Activated T-helper 1 cell treated with anti-CD3 and anti-CD28 coated beads, Interleukin-12 subunit alpha, Interleukin-12 subunit beta, Interleukin-2, Interleukin-4 antibody, amounts not matched to agents 30 ng/mL and 10 ng/mL and 1 ng/mL, durations not matched to agents 14 hours and 24 hours and 36 hours (primary cell): ENCODE measurements at regions not wholly inside any gene's neighbourhood (a gene's known extent, or its start where the extent isn't known, plus 50 kb on each side); places are given as distances from the start of the nearest gene placed in this dataset.
"Not testable (repeated sequence)": the region's sequence is repeated elsewhere in the genome, so short reads cannot be mapped to it uniquely, and the experiment has no call there.

Experiments
- DNase-seq: peaks from one replicate; pipeline ENCODE4 v3.0.0; 2021; ENCODE audit warnings: low spot score
- H3K27ac Mint-ChIP-seq: one replicate; pipeline ENCODE4 v1.8.0; 2021; ENCODE audit warnings: mild to moderate bottlenecking, mixed read lengths
- H3K27me3 Mint-ChIP-seq: one replicate; pipeline ENCODE4 v1.8.0; 2022; ENCODE audit warnings: mild to moderate bottlenecking, moderate library complexity, mixed read lengths; ENCODE audit not compliant: insufficient read depth
- H3K36me3 Mint-ChIP-seq: one replicate; pipeline ENCODE4 v1.8.0; 2021; ENCODE audit warnings: low read depth, mixed read lengths
- H3K4me1 Mint-ChIP-seq: one replicate; pipeline ENCODE4 v1.8.0; 2021; ENCODE audit warnings: low read depth, mixed read lengths
- H3K4me3 Mint-ChIP-seq: one replicate; pipeline ENCODE4 v1.8.0; 2021; ENCODE audit warnings: mild to moderate bottlenecking, moderate library complexity, mixed read lengths
- H3K9me3 Mint-ChIP-seq: one replicate; pipeline ENCODE4 v1.8.0; 2021; ENCODE audit warnings: mixed read lengths
- intact Hi-C: fragments of 100-400 bp; cut with micrococcal nuclease; formaldehyde crosslinking; loops from one replicate; pipeline ENCODE4 v1.15.1; 2024

GRCh38 chr17:54153423-54153822, 330.7 kb downstream of the KIF2B start:
- Mint-ChIP-seq H3K4me1 (no peaks in the 10 kb centered on the region), H3K9me3 (peaks cover 14% of the 10 kb centered on the region), H3K36me3 (no peaks in the 10 kb centered on the region), H3K27ac (no peak overlapping the region), H3K4me3 (no peak overlapping the region), H3K27me3 (no peaks in the 10 kb centered on the region)
- intact Hi-C loops = no loop called here
- DNase-seq = no peak

GRCh38 chr17:54157542-54157941, 334.8 kb downstream of the KIF2B start:
- intact Hi-C loops = no loop called here
- Mint-ChIP-seq H3K9me3 (peaks cover 22% of the 10 kb centered on the region), H3K4me3 (no peak overlapping the region), H3K36me3 (no peaks in the 10 kb centered on the region), H3K4me1 (no peaks in the 10 kb centered on the region), H3K27me3 (no peaks in the 10 kb centered on the region), H3K27ac (no peak overlapping the region)
- no peak for DNase-seq

DNA sequence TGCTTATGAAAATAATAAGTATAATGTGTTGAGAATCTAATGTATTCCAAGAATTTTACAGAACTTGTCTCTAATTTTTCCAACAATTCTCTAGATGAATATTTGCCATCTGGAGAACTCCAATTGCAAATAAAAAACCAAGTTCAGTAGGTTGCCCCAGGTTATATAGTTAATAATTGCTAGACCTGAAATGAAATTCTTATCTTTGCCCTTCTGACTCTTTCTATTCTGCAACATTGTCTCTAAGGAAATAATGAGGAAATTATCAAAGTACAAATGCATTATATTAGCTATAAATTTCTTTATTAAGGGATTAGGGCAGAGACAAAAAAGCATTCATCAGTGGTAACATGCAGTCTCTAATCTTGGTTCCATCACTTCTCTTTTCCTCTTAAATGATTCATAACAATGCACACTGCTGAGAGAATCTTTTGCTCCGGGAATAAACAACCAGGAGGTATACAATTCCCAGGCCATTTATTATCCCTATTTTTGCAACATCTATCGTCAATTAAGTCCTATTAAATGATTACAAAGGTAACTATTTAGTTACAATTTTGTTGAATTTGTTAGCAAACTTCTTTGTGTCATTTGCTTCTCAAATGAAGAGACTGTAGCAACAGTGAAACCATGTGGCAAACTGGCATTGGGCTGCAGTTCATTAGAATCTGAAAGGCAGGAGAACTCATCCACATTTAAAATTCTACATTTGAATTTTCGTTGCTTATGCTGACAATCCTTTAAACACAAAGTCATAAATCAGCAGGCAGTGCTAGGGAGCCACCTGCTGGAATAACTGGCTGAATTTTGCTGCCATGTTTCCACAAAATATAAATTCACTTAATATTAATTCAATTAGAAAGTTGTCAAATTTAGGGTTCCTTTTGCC, 349.6 kb downstream of the KIF2B start:
- Mint-ChIP-seq H3K9me3 (no peaks in the 10 kb centered on the region), H3K27me3 (no peaks in the 10 kb centered on the region), H3K36me3 (no peaks in the 10 kb centered on the region), H3K4me3 (no peak overlapping the region), H3K27ac (no peak overlapping the region), H3K4me1 (no peaks in the 10 kb centered on the region)
- intact Hi-C loops = no loop called here
- DNase-seq = no peak

GRCh38 chr17:54172985-54173316, 350.2 kb downstream of the KIF2B start:
- DNase-seq = no peak
- H3K27ac Mint-ChIP-seq = no peak overlapping the region
- H3K27me3 Mint-ChIP-seq = no peaks in the 10 kb centered on the region
- H3K9me3 Mint-ChIP-seq = no peaks in the 10 kb centered on the region
- H3K36me3 Mint-ChIP-seq = no peaks in the 10 kb centered on the region
- no peaks in the 10 kb centered on the region for H3K4me1 Mint-ChIP-seq
- intact Hi-C loops = no loop called here
- H3K4me3 Mint-ChIP-seq = no peak overlapping the region

DNA sequence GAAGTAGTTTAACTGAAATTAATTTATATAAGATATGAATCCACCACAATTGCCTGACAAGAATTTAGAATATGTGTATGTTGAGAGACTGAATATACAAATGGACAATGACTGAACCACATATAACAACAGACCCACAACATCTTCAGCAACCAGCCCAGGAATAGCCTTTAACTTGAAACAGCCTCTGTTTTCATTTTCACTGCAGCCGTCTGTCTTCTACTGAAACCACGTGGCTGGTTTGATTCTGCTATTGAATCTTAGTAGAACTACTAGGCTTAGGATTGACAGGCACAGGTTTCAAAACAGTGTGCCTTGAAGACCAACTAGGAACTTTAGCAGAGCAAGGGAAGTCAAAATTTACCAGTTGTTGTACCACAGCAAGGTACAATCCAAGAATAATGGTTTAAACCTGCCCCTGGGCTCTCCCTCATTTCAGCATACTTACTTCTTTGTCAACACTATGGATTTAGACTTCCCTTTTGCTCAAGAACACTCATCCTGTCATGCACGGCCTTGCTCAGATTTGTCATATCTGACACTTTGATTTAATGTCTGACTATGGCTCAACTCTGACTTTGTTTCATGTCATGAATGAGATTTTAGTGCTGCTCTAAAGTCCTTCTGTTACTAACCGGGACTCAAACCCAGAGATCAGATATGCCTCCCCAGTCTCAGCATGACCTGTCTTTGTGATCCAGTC, 355.0 kb downstream of the KIF2B start:
- Mint-ChIP-seq H3K4me1 (no peaks in the 10 kb centered on the region), H3K27me3 (no peaks in the 10 kb centered on the region), H3K36me3 (no peaks in the 10 kb centered on the region), H3K4me3 (no peak overlapping the region), H3K27ac (no peak overlapping the region), H3K9me3 (peaks cover 4% of the 10 kb centered on the region)
- intact Hi-C loops = no loop called here
- no peak for DNase-seq

DNA sequence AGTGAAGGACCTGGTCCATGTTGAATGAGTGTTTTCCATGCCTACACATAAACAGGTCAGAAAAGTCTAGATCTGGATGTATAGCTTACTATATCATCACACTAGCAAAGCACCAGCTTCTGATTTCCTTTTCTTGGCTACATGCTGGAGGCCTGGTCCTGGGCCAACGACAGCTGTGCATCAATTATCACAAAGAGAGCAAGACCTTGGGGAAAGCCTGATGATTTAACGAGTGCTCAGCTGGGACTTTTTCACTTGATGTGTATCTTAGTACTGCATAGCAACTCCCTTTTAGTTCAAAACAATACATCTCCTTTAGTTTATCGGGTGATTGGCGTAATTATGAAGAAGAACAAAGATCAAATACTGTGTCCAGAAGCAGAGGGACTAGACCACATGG, 358.2 kb downstream of the KIF2B start:
- peaks cover 4% of the 10 kb centered on the region for H3K9me3 Mint-ChIP-seq
- H3K27me3 Mint-ChIP-seq = no peaks in the 10 kb centered on the region
- no peaks in the 10 kb centered on the region for H3K36me3 Mint-ChIP-seq
- H3K27ac Mint-ChIP-seq = no peak overlapping the region
- H3K4me1 Mint-ChIP-seq = no peaks in the 10 kb centered on the region
- no peak for DNase-seq
- H3K4me3 Mint-ChIP-seq = no peak overlapping the region
- intact Hi-C loops = no loop called here

DNA sequence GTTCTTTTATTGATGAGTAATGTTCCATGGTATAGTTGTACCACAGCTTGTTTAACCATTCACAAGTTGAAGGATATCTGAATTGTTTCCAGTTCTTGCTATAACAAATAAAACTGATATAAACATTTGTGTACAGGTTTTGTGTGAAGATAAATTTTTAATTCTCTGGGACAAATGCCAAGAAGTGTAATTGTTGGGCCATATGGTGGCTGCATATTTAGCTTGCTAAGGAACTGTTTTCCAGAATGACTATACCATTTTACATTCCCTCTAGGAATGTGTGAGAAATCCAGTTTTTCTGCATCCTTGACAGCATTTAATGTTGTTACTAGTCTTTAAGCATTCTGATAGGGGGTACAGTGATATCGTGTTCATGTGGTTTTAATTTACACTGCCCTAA, 368.5 kb downstream of the KIF2B start:
- no peaks in the 10 kb centered on the region for H3K27me3 Mint-ChIP-seq
- no peak for DNase-seq
- no peak overlapping the region for H3K4me3 Mint-ChIP-seq
- no peaks in the 10 kb centered on the region for H3K4me1 Mint-ChIP-seq
- intact Hi-C loops = no loop called here
- peaks cover 17% of the 10 kb centered on the region for H3K9me3 Mint-ChIP-seq
- H3K27ac Mint-ChIP-seq = no peak overlapping the region
- no peaks in the 10 kb centered on the region for H3K36me3 Mint-ChIP-seq

GRCh38 chr17:54194268-54194667, 371.5 kb downstream of the KIF2B start:
- intact Hi-C loops = no loop called here
- no peak overlapping the region for H3K4me3 Mint-ChIP-seq
- H3K36me3 Mint-ChIP-seq = no peaks in the 10 kb centered on the region

GRCh38 chr17:54196751-54197150, 374.0 kb downstream of the KIF2B start:
- Mint-ChIP-seq H3K27ac (no peak overlapping the region), H3K36me3 (no peaks in the 10 kb centered on the region), H3K9me3 (peaks cover 9% of the 10 kb centered on the region), H3K27me3 (no peaks in the 10 kb centered on the region), H3K4me3 (no peak overlapping the region), H3K4me1 (no peaks in the 10 kb centered on the region)
- intact Hi-C loops = no loop called here
- DNase-seq = no peak

More at GRCh38 chr17:54194268-54194667, 371.5 kb downstream of the KIF2B start:
- Mint-ChIP-seq H3K9me3 (peaks cover 13% of the 10 kb centered on the region), H3K27ac (no peak overlapping the region), H3K4me1 (no peaks in the 10 kb centered on the region), H3K27me3 (no peaks in the 10 kb centered on the region)
- DNase-seq = no peak

DNA sequence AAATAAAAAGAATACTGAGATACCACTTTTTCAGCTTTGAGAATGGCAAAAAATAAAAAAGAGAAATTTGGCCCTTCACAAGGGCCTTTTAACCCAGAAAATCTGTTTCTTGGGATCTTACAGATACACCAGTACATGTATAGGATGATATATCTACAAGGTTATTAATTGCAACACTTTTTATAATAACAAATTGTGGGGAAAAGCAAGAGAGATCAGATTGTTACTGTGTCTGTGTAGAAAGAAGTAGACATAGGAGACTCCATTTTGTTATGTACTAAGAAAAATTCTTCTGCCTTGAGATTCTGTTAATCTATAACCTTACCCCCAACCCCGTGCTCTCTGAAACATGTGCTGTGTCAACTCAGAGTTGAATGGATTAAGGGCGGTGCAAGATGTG, 378.7 kb downstream of the KIF2B start:
- H3K36me3 Mint-ChIP-seq, intact Hi-C loops, DNase-seq, H3K4me1 Mint-ChIP-seq, H3K27ac Mint-ChIP-seq, H3K27me3 Mint-ChIP-seq, H3K9me3 Mint-ChIP-seq, H3K4me3 Mint-ChIP-seq: not testable (repeated sequence)

DNA sequence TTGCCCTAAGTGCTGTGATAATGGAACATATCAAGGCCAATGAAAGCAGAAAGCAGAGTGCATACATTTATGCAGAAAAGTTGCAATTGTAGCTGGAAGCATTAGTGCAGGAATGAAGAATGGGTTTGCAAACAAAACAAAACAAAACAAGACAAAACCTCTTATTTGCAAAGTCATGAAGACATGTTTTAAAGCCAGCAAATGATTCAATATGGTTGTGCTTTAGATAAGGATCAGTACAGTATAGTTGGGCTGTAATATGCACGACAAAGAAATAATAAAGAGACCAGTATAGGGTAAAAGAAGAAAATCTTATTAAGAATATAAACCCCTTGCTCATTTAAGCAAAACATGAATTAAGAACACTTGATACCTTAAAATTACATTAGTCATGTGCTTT, 398.1 kb downstream of the KIF2B start:
- Mint-ChIP-seq H3K27me3 (no peaks in the 10 kb centered on the region), H3K4me3 (no peak overlapping the region), H3K4me1 (no peaks in the 10 kb centered on the region), H3K9me3 (peaks cover 7% of the 10 kb centered on the region), H3K27ac (no peak overlapping the region), H3K36me3 (no peaks in the 10 kb centered on the region)
- intact Hi-C loops = no loop called here
- DNase-seq = no peak

GRCh38 chr17:54221499-54221898, 398.8 kb downstream of the KIF2B start:
- intact Hi-C loops = no loop called here
- no peaks in the 10 kb centered on the region for H3K36me3 Mint-ChIP-seq
- H3K27me3 Mint-ChIP-seq = no peaks in the 10 kb centered on the region
- no peak overlapping the region for H3K27ac Mint-ChIP-seq
- DNase-seq = no peak
- H3K9me3 Mint-ChIP-seq = peaks cover 7% of the 10 kb centered on the region
- H3K4me3 Mint-ChIP-seq = no peak overlapping the region
- no peaks in the 10 kb centered on the region for H3K4me1 Mint-ChIP-seq

- H3K27ac Mint-ChIP-seq = no peak overlapping the region
- no peak for DNase-seq
- H3K4me1 Mint-ChIP-seq = no peaks in the 10 kb centered on the region
- peaks cover 8% of the 10 kb centered on the region for H3K9me3 Mint-ChIP-seq
- intact Hi-C loops = no loop called here
- no peak overlapping the region for H3K4me3 Mint-ChIP-seq
- no peaks in the 10 kb centered on the region for H3K27me3 Mint-ChIP-seq
- no peaks in the 10 kb centered on the region for H3K36me3 Mint-ChIP-seq
Observed at GRCh38 chr17:54235571-54235970, 412.8 kb downstream of the KIF2B start.
